ENCODE measurements at regions not wholly inside any gene's neighbourhood (a gene's known extent, or its start where the extent isn't known, plus 50 kb on each side); places are given as distances from the start of the nearest gene placed in this dataset.

DNA sequence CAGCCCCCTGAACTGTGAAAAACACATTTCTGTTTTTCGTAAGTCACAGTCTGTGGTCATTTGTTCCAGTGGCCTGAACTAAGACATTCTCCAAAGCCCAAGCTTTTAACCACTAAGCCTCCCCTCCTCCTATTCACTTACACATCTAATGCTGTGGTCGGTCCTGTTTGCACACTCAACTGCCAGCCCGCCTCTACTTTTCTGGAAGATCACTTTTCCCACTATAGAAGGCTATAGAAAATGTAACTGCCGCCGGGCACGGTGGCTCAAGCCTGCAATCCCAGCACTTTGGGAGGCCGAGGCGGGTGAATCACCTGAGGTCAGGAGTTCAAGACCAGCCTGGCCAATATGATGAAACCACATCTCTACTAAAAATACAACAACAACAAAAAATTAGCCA, 524.7 kb upstream of the TMEM132C start:
- Histone ChIP-seq H3K27ac (ENCODE audit: low read depth, low read length) (no peak overlapping the region), H4K5ac (ENCODE audit: insufficient read length, low read depth, low read length) (no peak overlapping the region), H3K9ac (replicated peaks in 1 of 4; ENCODE audit: extremely low read depth in 1 of 4, low read depth in 3 of 4, low read length in 3 of 4) (no peak overlapping the region), H2BK5ac (ENCODE audit: low read depth, low read length) (no peak overlapping the region), H2AFZ (ENCODE audit: low read length) (no peak overlapping the region), H4K91ac (replicated peaks; ENCODE audit: insufficient read length, low read length) (no peak overlapping the region), H3K23me2 (ENCODE audit: low read depth, low read length) (0 out of 2 replicates have a peak, but pooled peaks cover 2% of the 10 kb centered on the region), H4K20me1 (replicated peaks in 1 of 2; ENCODE audit: control insufficient read depth in 1 of 2, insufficient read depth in 2 of 2, low read length in 2 of 2) (no peaks in the 10 kb centered on the region), H2BK20ac (ENCODE audit: low read length) (no peak overlapping the region), H2BK12ac (ENCODE audit: low read depth, low read length) (no peak overlapping the region), H3K9me3 (ENCODE audit: insufficient read depth in 2 of 2, low read depth in 1 of 2, low read length in 1 of 2) (no peaks in the 10 kb centered on the region), H2BK15ac (ENCODE audit: low read length) (no peak overlapping the region), H3K79me1 (ENCODE audit: low read depth, low read length) (no peaks in the 10 kb centered on the region), H3K18ac (ENCODE audit: extremely low read depth, low read length) (no peak overlapping the region), H3K4me3 (ENCODE audit: extremely low read depth in 1 of 4, insufficient read depth in 2 of 4, low read depth in 3 of 4, low read length in 4 of 4) (no peak overlapping the region), H3K4ac (replicated peaks; ENCODE audit: insufficient read length, low read depth, low read length) (no peak overlapping the region), H3K4me1 (replicated peaks in 1 of 4; ENCODE audit: control insufficient read depth in 3 of 4, insufficient read depth in 4 of 4, low read length in 3 of 4) (peaks cover 0 to 3% (median 0%) of the 10 kb centered on the region in 4 experiments; a peak in 2 of 7 replicates), H3K36me3 (ENCODE audit: control insufficient read depth in 2 of 4, insufficient read depth in 4 of 4, low read length in 3 of 4) (no peaks in the 10 kb centered on the region), H2AK5ac (ENCODE audit: low read depth, low read length) (no peak overlapping the region), H3K14ac (ENCODE audit: insufficient read length) (no peak overlapping the region), H3K79me2 (ENCODE audit: control insufficient read depth in 1 of 2, insufficient read depth in 2 of 2, low read length in 2 of 2) (no peaks in the 10 kb centered on the region), H2BK120ac (replicated peaks; ENCODE audit: low read depth, low read length) (no peak overlapping the region), H3K23ac (ENCODE audit: insufficient read length) (no peak overlapping the region), H3K27me3 (replicated peaks in 1 of 4; ENCODE audit: control insufficient read depth in 3 of 4, extremely low read depth in 1 of 4, insufficient read depth in 3 of 4, low read length in 3 of 4) (no peaks in the 10 kb centered on the region), H4K8ac (ENCODE audit: extremely low read depth, insufficient read depth, low read length) (no peak overlapping the region), H3K4me2 (ENCODE audit: insufficient read depth in 1 of 2, low read depth in 2 of 2, low read length in 2 of 2) (no peak overlapping the region), H3K56ac (replicated peaks; ENCODE audit: insufficient read length, low read depth, low read length) (no peak overlapping the region)
- DNase-seq (ENCODE audit: low read depth in 1 of 2, low spot score in 2 of 2) (no peak), FAIRE-seq (no peak)
- POLR2A ChIA-PET (ENCODE audit: partially characterized antibody), result no interaction called here
- CTCF ChIA-PET (ENCODE audit: partially characterized antibody), result interaction anchor here (0.9 kb wide), 1 partner anchor 31 kb away, joined by 3 read pairs; no protein-coding TSS in a partner anchor
- WGBS, 2 experiments (ENCODE audit: extremely low coverage in 1 of 2, insufficient coverage in 1 of 2, insufficient read length in 1 of 2, insufficient replicate concordance in 2 of 2, low coverage in 1 of 2, low lambda C conversion rate in 2 of 2, missing lambda C conversion rate in 1 of 2), result 99% methylated on average over 8 of the region's 8 CpGs; no CpG with 5 or more reads in 1 of the 2 experiments
- TF ChIP-seq PHF8 (conservative IDR thresholded peaks at IDR 0.05; ENCODE audit: low read depth, low read length) (no peak), EP300 (IDR thresholded peaks at IDR 0.05; ENCODE audit: borderline replicate concordance in 1 of 2, low read depth in 2 of 2, low read length in 2 of 2) (no peak), TAF1 (IDR thresholded peaks at IDR 0.05; ENCODE audit: low read depth, low read length) (no peak), ASH2L (IDR thresholded peaks at IDR 0.05; ENCODE audit: low read length) (no peak), TCF12 (IDR thresholded peaks at IDR 0.05; ENCODE audit: low read depth, low read length) (no peak), GTF2F1 (IDR thresholded peaks at IDR 0.05; ENCODE audit: borderline replicate concordance, low read depth, low read length) (no peak)
